ENCODE measurements at regions not wholly inside any gene's neighbourhood (a gene's known extent, or its start where the extent isn't known, plus 50 kb on each side); places are given as distances from the start of the nearest gene placed in this dataset.

DNA sequence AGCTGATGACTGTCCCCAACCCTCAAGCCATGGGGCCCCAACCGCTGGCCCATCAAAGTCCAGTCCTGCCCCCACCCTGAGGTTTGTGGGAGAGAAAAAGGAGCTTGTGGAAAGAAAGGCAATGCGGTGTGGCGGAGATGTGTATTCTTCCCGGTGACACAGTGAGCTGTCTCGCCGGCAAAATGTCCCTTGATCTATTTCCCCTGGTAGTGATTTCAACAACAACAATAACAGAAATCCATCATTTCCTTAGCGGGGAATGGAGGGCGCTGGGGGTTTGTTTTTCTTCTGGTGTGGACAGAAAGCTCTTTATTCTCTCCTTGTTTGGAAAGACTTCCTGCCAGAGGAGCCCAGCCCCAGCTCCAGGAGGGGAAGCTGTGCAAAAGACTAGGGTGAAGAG is 93.7 kb upstream of the LHX5 start:
- Histone ChIP-seq H3K4me1 (ENCODE audit: control insufficient read depth, insufficient read depth, low read length) (no peaks in the 10 kb centered on the region), H3K9me3 (replicated peaks; ENCODE audit: control insufficient read depth, low read depth, low read length) (no peaks in the 10 kb centered on the region), H3K36me3 (ENCODE audit: control insufficient read depth, insufficient read depth, low read length) (no peaks in the 10 kb centered on the region), H3K27ac (ENCODE audit: low read length) (no peak overlapping the region), H3K27me3 (ENCODE audit: control insufficient read depth, insufficient read depth, low read length) (peaks cover 20% of the 10 kb centered on the region), H3K4me3 (ENCODE audit: low read length) (no peak overlapping the region)
- no peak for DNase-seq
- WGBS (ENCODE audit: insufficient coverage) = no CpG with 5 or more reads among the region's 8 CpGs

- no peaks in the 10 kb centered on the region for H3K36me3 ChIP-seq (ENCODE audit: control insufficient read depth, insufficient read depth, low read length)
- H3K4me3 ChIP-seq (ENCODE audit: low read length) = no peak overlapping the region
- H3K27me3 ChIP-seq (ENCODE audit: control insufficient read depth, insufficient read depth, low read length) = peaks cover 11% of the 10 kb centered on the region
- 58% methylated on average over 16 of the region's 18 CpGs for WGBS (ENCODE audit: insufficient coverage)
- no peak for DNase-seq
- H3K4me1 ChIP-seq (ENCODE audit: control insufficient read depth, insufficient read depth, low read length) = no peaks in the 10 kb centered on the region
- H3K9me3 ChIP-seq (replicated peaks; ENCODE audit: control insufficient read depth, low read depth, low read length) = no peaks in the 10 kb centered on the region
- no peak overlapping the region for H3K27ac ChIP-seq (ENCODE audit: low read length)
These were observed 89.6 kb upstream of the LHX5 start for GRCh38 chr12:113561068-113561780.

GRCh38 chr12:113559466-113559865 is 87.8 kb upstream of the LHX5 start:
- H3K36me3 ChIP-seq (ENCODE audit: control insufficient read depth, insufficient read depth, low read length) = no peaks in the 10 kb centered on the region
- 76% methylated on average over 1 of the region's 2 CpGs for WGBS (ENCODE audit: insufficient coverage)
- no peak overlapping the region for H3K4me3 ChIP-seq (ENCODE audit: low read length)
- no peaks in the 10 kb centered on the region for H3K4me1 ChIP-seq (ENCODE audit: control insufficient read depth, insufficient read depth, low read length)
- no peaks in the 10 kb centered on the region for H3K9me3 ChIP-seq (replicated peaks; ENCODE audit: control insufficient read depth, low read depth, low read length)
- no peak overlapping the region for H3K27ac ChIP-seq (ENCODE audit: low read length)
- DNase-seq = no peak
- peaks cover 5% of the 10 kb centered on the region for H3K27me3 ChIP-seq (ENCODE audit: control insufficient read depth, insufficient read depth, low read length)

GRCh38 chr12:113555226-113555625 is 83.6 kb upstream of the LHX5 start:
- Histone ChIP-seq H3K4me1 (ENCODE audit: control insufficient read depth, insufficient read depth, low read length) (no peaks in the 10 kb centered on the region), H3K27me3 (ENCODE audit: control insufficient read depth, insufficient read depth, low read length) (peaks cover 3% of the 10 kb centered on the region), H3K36me3 (ENCODE audit: control insufficient read depth, insufficient read depth, low read length) (no peaks in the 10 kb centered on the region), H3K4me3 (ENCODE audit: low read length) (no peak overlapping the region), H3K27ac (ENCODE audit: low read length) (no peak overlapping the region), H3K9me3 (replicated peaks; ENCODE audit: control insufficient read depth, low read depth, low read length) (no peaks in the 10 kb centered on the region)
- DNase-seq = no peak
- 66% methylated on average over 3 of the region's 7 CpGs for WGBS (ENCODE audit: insufficient coverage)

DNA sequence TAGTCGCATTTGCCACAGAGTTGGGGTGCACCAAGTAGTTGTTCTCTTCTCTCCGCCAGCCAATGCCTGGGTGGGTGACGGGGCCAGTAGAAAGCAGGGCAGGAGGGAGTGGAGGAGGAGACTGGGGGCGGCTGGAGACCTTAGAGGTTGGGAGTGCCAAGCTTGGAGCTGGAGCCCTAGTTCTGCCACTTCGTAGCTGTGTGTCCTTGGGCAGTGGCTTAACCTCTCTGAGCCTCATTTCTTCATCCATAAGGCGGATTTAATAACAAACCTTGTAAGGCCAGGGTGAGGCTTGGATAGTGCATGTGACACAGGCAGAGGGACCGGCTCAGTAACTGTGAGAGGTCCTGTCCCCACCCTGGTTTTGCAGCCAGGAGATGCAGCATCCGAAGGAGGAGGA is 81.1 kb upstream of the LHX5 start:
- Histone ChIP-seq H3K27ac (ENCODE audit: low read length) (no peak overlapping the region), H3K4me3 (ENCODE audit: low read length) (no peak overlapping the region), H3K4me1 (ENCODE audit: control insufficient read depth, insufficient read depth, low read length) (no peaks in the 10 kb centered on the region), H3K36me3 (ENCODE audit: control insufficient read depth, insufficient read depth, low read length) (no peaks in the 10 kb centered on the region), H3K9me3 (replicated peaks; ENCODE audit: control insufficient read depth, low read depth, low read length) (no peaks in the 10 kb centered on the region), H3K27me3 (ENCODE audit: control insufficient read depth, insufficient read depth, low read length) (peaks cover 3% of the 10 kb centered on the region)
- WGBS (ENCODE audit: insufficient coverage) = 93% methylated on average over 4 of the region's 8 CpGs
- no peak for DNase-seq

DNA sequence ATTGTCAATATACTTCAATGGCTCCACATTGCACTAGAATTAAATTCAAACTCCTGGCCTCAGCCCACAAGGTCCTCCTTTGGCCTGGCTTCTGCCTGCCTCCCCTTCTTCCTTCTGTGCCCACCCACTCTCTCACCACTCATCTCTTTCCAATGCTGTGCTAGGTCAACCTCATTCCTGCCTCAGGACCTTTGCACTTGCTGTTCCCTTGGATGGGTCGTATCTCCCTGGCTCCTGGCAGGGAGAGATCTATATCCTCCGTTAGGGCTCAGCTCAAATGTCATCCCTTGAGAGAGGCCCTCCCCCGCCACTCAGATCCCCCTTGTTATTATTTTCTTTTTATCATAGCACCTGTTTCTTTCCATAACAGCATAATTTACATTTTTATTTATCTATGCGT is 79.9 kb upstream of the LHX5 start:
- DNase-seq = no peak
- Histone ChIP-seq H3K27me3 (ENCODE audit: control insufficient read depth, insufficient read depth, low read length) (peaks cover 7% of the 10 kb centered on the region), H3K4me3 (ENCODE audit: low read length) (no peak overlapping the region), H3K27ac (ENCODE audit: low read length) (no peak overlapping the region), H3K4me1 (ENCODE audit: control insufficient read depth, insufficient read depth, low read length) (no peaks in the 10 kb centered on the region), H3K36me3 (ENCODE audit: control insufficient read depth, insufficient read depth, low read length) (no peaks in the 10 kb centered on the region), H3K9me3 (replicated peaks; ENCODE audit: control insufficient read depth, low read depth, low read length) (no peaks in the 10 kb centered on the region)
- WGBS (ENCODE audit: insufficient coverage) = 84% methylated on average over 4 of the region's 4 CpGs

DNA sequence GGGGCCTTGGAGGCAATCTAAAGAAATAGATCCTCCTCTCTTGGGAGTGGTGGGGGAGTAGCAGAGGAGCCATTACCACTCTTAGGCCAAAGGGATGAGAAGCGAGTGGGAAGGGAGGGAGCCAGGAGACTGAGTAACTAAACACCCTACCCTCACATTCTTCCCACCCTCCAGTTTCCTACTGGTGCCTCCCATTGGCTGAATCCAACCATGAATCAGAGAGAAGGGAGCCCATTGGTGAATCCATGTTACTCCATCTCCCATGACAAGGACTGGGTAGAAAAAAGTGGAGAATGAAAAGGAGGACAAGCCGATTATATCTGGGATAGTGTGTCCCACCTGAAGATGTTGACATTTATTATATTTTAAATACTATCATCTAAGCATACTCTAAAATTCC is 76.8 kb upstream of the LHX5 start:
- no peak overlapping the region for H3K4me3 ChIP-seq (ENCODE audit: low read length)
- H3K4me1 ChIP-seq (ENCODE audit: control insufficient read depth, insufficient read depth, low read length) = no peaks in the 10 kb centered on the region
- DNase-seq = no peak
- H3K27ac ChIP-seq (ENCODE audit: low read length) = no peak overlapping the region
- H3K27me3 ChIP-seq (ENCODE audit: control insufficient read depth, insufficient read depth, low read length) = peaks cover 7% of the 10 kb centered on the region
- no CpG with 5 or more reads among the region's 2 CpGs for WGBS (ENCODE audit: insufficient coverage)
- no peaks in the 10 kb centered on the region for H3K36me3 ChIP-seq (ENCODE audit: control insufficient read depth, insufficient read depth, low read length)
- no peaks in the 10 kb centered on the region for H3K9me3 ChIP-seq (replicated peaks; ENCODE audit: control insufficient read depth, low read depth, low read length)

- 40% methylated on average over 7 of the region's 18 CpGs for WGBS (ENCODE audit: insufficient coverage)
These were observed 75.5 kb upstream of the LHX5 start for GRCh38 chr12:113546916-113547863.

DNA sequence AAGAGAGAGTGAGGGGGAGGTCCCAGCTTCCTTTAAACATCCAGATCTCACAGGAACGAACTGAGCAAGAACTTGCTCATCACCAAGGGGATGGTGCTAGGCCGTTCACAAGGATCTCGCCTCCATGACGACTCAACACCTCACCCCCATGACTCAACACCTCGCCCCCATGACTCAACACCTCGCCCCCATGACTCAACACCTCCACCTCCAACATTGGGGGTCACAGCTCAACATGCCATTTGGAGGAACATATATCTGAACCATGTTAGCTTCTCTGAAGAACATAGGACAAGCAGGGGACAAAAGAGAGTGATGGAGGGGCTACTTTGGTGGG is 66.0 kb upstream of the LHX5 start:
- Histone ChIP-seq H3K4me1 (ENCODE audit: control insufficient read depth, insufficient read depth, low read length) (no peaks in the 10 kb centered on the region), H3K27ac (ENCODE audit: low read length) (no peak overlapping the region), H3K9me3 (replicated peaks; ENCODE audit: control insufficient read depth, low read depth, low read length) (no peaks in the 10 kb centered on the region), H3K36me3 (ENCODE audit: control insufficient read depth, insufficient read depth, low read length) (no peaks in the 10 kb centered on the region), H3K4me3 (ENCODE audit: low read length) (no peak overlapping the region), H3K27me3 (ENCODE audit: control insufficient read depth, insufficient read depth, low read length) (peaks cover 2% of the 10 kb centered on the region)
- WGBS (ENCODE audit: insufficient coverage) = 59% methylated on average over 3 of the region's 6 CpGs
- DNase-seq = no peak

More at GRCh38 chr12:113546916-113547863, 75.5 kb upstream of the LHX5 start:
- H3K27me3 ChIP-seq (ENCODE audit: control insufficient read depth, insufficient read depth, low read length) = peaks cover 4% of the 10 kb centered on the region
- H3K4me1 ChIP-seq (ENCODE audit: control insufficient read depth, insufficient read depth, low read length) = no peaks in the 10 kb centered on the region
- H3K9me3 ChIP-seq (replicated peaks; ENCODE audit: control insufficient read depth, low read depth, low read length) = no peaks in the 10 kb centered on the region
- no peak overlapping the region for H3K27ac ChIP-seq (ENCODE audit: low read length)
- no peak overlapping the region for H3K4me3 ChIP-seq (ENCODE audit: low read length)
- H3K36me3 ChIP-seq (ENCODE audit: control insufficient read depth, insufficient read depth, low read length) = no peaks in the 10 kb centered on the region
- DNase-seq = no peak

DNA sequence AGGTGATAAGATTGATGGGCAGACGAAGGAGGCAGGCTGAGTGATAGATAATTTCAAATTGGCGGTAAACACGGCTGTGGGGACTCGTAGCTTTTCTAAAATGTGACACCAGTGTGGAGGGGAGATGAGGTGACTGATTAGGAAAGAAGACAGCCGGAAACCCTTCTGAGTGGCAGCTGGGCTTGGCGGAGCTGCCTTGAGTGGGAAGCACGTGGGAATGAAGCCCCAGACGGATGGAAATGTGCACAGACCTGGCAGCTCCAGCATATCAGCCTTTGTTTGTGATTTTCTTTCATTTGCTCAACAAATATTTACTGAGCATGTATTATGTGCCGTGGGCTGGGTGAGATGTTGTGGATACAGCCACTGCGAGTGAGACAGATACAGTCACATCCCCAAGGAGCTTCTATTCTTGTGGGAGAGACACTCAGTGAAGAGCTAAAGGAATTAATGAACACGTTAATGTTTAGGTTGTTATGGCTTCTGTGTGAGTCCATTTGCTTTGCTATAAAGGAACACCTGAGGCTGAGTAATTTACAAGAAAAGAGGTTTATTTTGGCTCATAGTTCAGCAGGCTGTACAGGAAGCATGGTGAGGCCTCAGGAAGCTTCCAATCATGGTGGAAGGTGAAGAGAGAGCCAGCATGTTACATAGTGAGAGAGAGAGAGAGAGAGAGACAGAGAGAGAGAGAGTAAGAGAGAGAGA is 65.5 kb upstream of the LHX5 start:
- WGBS (ENCODE audit: insufficient coverage) = 78% methylated on average over 10 of the region's 11 CpGs
- Histone ChIP-seq H3K27me3 (ENCODE audit: control insufficient read depth, insufficient read depth, low read length) (peaks cover 2% of the 10 kb centered on the region), H3K27ac (ENCODE audit: low read length) (no peak overlapping the region), H3K9me3 (replicated peaks; ENCODE audit: control insufficient read depth, low read depth, low read length) (no peaks in the 10 kb centered on the region), H3K4me1 (ENCODE audit: control insufficient read depth, insufficient read depth, low read length) (no peaks in the 10 kb centered on the region), H3K4me3 (ENCODE audit: low read length) (no peak overlapping the region), H3K36me3 (ENCODE audit: control insufficient read depth, insufficient read depth, low read length) (no peaks in the 10 kb centered on the region)
- DNase-seq = no peak
